Calu3 (cell line): ENCODE measurements at regions not wholly inside any gene's neighbourhood (a gene's known extent, or its start where the extent isn't known, plus 50 kb on each side); places are given as distances from the start of the nearest gene placed in this dataset.

Source experiments
- BruUV-seq: library from RNA; stranded (reverse); fragments of 400-500 nt; replicated peaks from 2 replicates; lab custom pipeline; 2021; lab: Mats Ljungman, UMichigan
- CTCF ChIA-PET: fragments of 300-600 bp; sonication (Branson Sonifier 250); formaldehyde crosslinking; loops from one replicate; lab custom pipeline; 2022; ENCODE audit warnings: antibody characterized with exemption; lab: Charles Lee
- DNase-seq: peaks from one replicate; pipeline ENCODE4 v3.0.0; 2022
- H3K27ac Mint-ChIP-seq: one replicate; pipeline ENCODE4 v1.8.0; 2022; ENCODE audit warnings: mixed read lengths; ENCODE audit not compliant: unreplicated experiment
- H3K27me3 Mint-ChIP-seq: one replicate; pipeline ENCODE4 v1.8.0; 2022; ENCODE audit warnings: mixed read lengths; ENCODE audit not compliant: unreplicated experiment
- H3K36me3 Mint-ChIP-seq: one replicate; pipeline ENCODE4 v1.8.0; 2022; ENCODE audit warnings: mild to moderate bottlenecking, moderate library complexity, mixed read lengths; ENCODE audit not compliant: insufficient read depth, unreplicated experiment
- H3K4me1 Mint-ChIP-seq: one replicate; pipeline ENCODE4 v1.8.0; 2022; ENCODE audit warnings: mild to moderate bottlenecking, low read depth, mixed read lengths; ENCODE audit not compliant: unreplicated experiment
- H3K4me3 Mint-ChIP-seq: one replicate; pipeline ENCODE4 v1.8.0; 2022; ENCODE audit warnings: mild to moderate bottlenecking, low read depth, moderate library complexity, mixed read lengths; ENCODE audit not compliant: unreplicated experiment
- H3K9me3 Mint-ChIP-seq: one replicate; pipeline ENCODE4 v1.8.0; 2022; ENCODE audit warnings: low read depth, mixed read lengths; ENCODE audit not compliant: unreplicated experiment
- CTCF ChIP-seq: fragments of 200-600 bp; IDR thresholded peaks from one replicate; pipeline ENCODE4 v1.8.0; 2022; ENCODE audit warnings: antibody characterized with exemption; ENCODE audit not compliant: unreplicated experiment
- intact Hi-C: fragments of 100-400 bp; cut with micrococcal nuclease; formaldehyde crosslinking; loops from one replicate; pipeline ENCODE4 v1.10.0; 2022; ENCODE audit not compliant: unreplicated experiment

DNA sequence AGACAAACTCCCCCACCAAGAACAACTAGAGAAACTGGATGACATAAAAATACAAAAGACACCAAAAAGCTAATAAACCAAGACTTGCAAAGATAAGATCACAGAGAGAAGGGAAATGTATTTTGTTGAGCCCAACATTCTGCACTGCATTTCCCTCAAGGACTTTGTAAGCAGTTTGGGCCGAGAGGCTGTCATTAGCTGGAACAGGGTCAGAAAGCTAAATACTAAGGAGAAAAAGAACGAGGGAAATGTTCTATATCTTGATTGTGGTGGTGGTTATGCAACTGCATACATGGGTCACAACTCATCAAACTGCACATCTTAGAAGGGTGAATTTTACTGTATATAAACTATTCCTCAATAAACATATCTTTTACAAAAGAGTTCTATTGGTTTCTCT is 315.0 kb downstream of the IPMK start:
- TF ChIP-seq CTCF: no peak
- BruUV-seq: no TSS peak
- Mint-ChIP-seq H3K9me3 (no peaks in the 10 kb centered on the region), H3K27ac (no peak overlapping the region), H3K4me3 (no peak overlapping the region), H3K36me3 (no peaks in the 10 kb centered on the region), H3K4me1 (peaks cover 63% of the 10 kb centered on the region), H3K27me3 (no peaks in the 10 kb centered on the region)
- no peak for DNase-seq
- CTCF ChIA-PET: interaction anchor here (1.3 kb wide), 1 partner anchor 67 kb away, joined by 3 read pairs; no protein-coding TSS in a partner anchor
- intact Hi-C loops: no loop called here

DNA sequence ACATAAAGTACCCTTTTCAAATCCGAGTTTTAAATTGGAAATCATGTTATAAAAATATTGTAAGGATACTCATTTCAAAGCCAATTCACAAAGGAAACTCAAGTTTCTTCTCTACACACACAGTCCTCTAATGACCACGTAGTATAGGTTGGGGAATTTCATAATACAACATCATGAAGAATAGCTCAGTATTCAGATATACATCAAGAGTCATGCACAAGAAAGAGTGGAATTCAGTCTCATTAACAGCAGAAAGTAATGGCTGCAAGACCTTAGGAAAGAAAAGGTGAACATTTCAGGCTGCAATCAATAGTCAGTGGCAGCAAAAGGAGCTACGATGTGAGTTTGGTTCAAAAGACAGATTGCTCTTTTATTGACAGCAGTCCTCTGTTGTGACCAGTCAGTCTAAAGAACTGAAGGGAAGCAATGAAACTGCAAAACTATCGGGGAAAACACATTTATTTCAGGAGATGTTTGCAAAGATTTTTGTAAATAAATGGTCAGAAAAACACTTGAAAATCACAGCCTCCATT is 317.2 kb downstream of the IPMK start:
- H3K4me1 Mint-ChIP-seq: peaks cover 45% of the 10 kb centered on the region

DNA sequence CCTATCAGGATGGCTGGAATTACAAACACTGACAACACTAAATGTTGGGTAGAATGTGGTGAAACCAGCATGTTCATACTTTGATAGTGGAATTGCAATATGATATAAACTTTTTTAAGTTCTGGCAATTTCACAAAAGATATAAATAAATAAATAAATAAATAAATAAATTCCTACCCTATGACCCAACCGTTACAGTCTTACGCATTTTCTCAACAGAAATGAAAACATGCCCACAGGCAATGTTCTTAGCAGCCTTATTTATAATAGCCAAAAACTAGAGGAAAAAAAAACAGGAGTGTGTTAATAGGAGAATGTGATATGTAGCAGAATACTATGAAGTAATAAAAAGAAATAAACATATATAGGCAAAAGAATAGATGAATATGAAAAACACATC is 318.9 kb downstream of the IPMK start:
- CTCF ChIA-PET: no interaction called here
- no peak overlapping the region for H3K4me3 Mint-ChIP-seq
- no peak for DNase-seq
- intact Hi-C loops: no loop called here
- H3K9me3 Mint-ChIP-seq: no peaks in the 10 kb centered on the region
- TF ChIP-seq CTCF: no peak
- H3K36me3 Mint-ChIP-seq: no peaks in the 10 kb centered on the region
- H3K4me1 Mint-ChIP-seq: peaks cover 32% of the 10 kb centered on the region
- no peak overlapping the region for H3K27ac Mint-ChIP-seq
- no peaks in the 10 kb centered on the region for H3K27me3 Mint-ChIP-seq
- BruUV-seq: no TSS peak

More for the DNA sequence above, 317.2 kb downstream of the IPMK start:
- no TSS peak for BruUV-seq
- Mint-ChIP-seq H3K9me3 (no peaks in the 10 kb centered on the region), H3K27me3 (no peaks in the 10 kb centered on the region), H3K4me3 (no peak overlapping the region), H3K36me3 (no peaks in the 10 kb centered on the region), H3K27ac (no peak overlapping the region)
- CTCF ChIA-PET: interaction anchor here (0.7 to 1.7 kb wide), 2 partner anchors 10 to 41 kb away, joined by 3 to 7 read pairs; no protein-coding TSS in a partner anchor
- TF ChIP-seq CTCF: no peak
- intact Hi-C loops: no loop called here
- DNase-seq: no peak

- H3K9me3 Mint-ChIP-seq: no peaks in the 10 kb centered on the region
- intact Hi-C loops: no loop called here
- H3K27me3 Mint-ChIP-seq: no peaks in the 10 kb centered on the region
- no peaks in the 10 kb centered on the region for H3K36me3 Mint-ChIP-seq
- no peak for TF ChIP-seq CTCF
- CTCF ChIA-PET: no interaction called here
- no peak overlapping the region for H3K27ac Mint-ChIP-seq
- no peak for DNase-seq
- H3K4me1 Mint-ChIP-seq: peaks cover 23% of the 10 kb centered on the region
- BruUV-seq: no TSS peak
- H3K4me3 Mint-ChIP-seq: no peak overlapping the region
These were observed 320.9 kb downstream of the IPMK start for GRCh38 chr10:57946833-57947232.
